Neutrophil (primary cell): ENCODE measurements at regions not wholly inside any gene's neighbourhood (a gene's known extent, or its start where the extent isn't known, plus 50 kb on each side); places are given as distances from the start of the nearest gene placed in this dataset.

ENCODE experiments used
- H3K27ac ChIP-seq: fragments of 200-600 bp; sonication (generic); 2 replicates; pipeline ENCODE4 v1.5.1; 2016; ENCODE audit warnings: mild to moderate bottlenecking, moderate library complexity
- H3K27me3 ChIP-seq: fragments of 200-600 bp; sonication (generic); 2 replicates; pipeline ENCODE4 v1.6.0; 2016; ENCODE audit warnings: mild to moderate bottlenecking
- H3K36me3 ChIP-seq: fragments of 200-600 bp; sonication (generic); 2 replicates; pipeline ENCODE4 v1.5.1; 2017
- H3K4me1 ChIP-seq, 2 experiments: fragments of 200-600 bp in 1 of 2; sonication (generic) in 1 of 2; 1 replicate in 1 of 2; 2 replicates in 1 of 2; pipeline versions ENCODE4 v1.5.1 to v1.6.1; 2013 to 2016; ENCODE audit warnings: low read depth in 1 of 2, low read length in 1 of 2, mild to moderate bottlenecking in 1 of 2, moderate library complexity in 1 of 2; ENCODE audit not compliant: control insufficient read depth in 1 of 2, insufficient read depth in 1 of 2
- H3K4me3 ChIP-seq, 2 experiments: fragments of 200-600 bp in 1 of 2; sonication (generic) in 1 of 2; 1 replicate in 1 of 2; 2 replicates in 1 of 2; pipeline ENCODE4 v1.5.1; 2013 to 2016; ENCODE audit warnings: low read depth in 1 of 2, low read length in 1 of 2, mild to moderate bottlenecking in 1 of 2, moderate library complexity in 1 of 2
- H3K9me3 ChIP-seq: fragments of 200-600 bp; sonication (generic); 2 replicates; pipeline ENCODE4 v1.5.1; 2016
- TF ChIP-seq, protein P1 (sequence below): fragments of 200-600 bp; sonication (generic); IDR thresholded peaks from 2 replicates; pipeline ENCODE4 v1.5.1; 2016; ENCODE audit warnings: antibody characterized with exemption

DNA sequence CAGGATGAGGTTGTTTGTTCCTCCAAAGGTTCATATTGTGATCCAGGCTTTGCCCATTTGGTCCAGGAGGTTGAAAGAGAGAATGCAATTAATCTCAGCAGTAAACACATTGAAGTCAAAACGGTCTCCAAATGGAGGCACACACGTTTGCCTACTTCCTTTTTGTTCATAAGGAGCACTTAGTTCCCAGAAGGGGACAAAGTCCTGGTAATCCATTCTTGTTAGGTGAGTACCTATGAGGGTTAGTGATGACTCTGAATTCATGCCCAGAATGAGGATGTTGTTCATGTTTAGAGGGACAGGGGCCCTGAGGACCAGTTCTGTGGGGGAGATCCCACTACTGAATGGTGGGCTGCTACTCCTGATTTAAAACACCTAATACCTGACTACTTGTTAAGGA is 177.7 kb downstream of the ALDH1A2 start:
- Histone ChIP-seq H3K27me3 (peaks cover 36% of the 10 kb centered on the region), H3K4me3 (no peak overlapping the region), H3K9me3 (no peaks in the 10 kb centered on the region), H3K27ac (no peak overlapping the region), H3K4me1 (no peaks in the 10 kb centered on the region), H3K36me3 (no peaks in the 10 kb centered on the region)
- TF ChIP-seq, protein P1, sequence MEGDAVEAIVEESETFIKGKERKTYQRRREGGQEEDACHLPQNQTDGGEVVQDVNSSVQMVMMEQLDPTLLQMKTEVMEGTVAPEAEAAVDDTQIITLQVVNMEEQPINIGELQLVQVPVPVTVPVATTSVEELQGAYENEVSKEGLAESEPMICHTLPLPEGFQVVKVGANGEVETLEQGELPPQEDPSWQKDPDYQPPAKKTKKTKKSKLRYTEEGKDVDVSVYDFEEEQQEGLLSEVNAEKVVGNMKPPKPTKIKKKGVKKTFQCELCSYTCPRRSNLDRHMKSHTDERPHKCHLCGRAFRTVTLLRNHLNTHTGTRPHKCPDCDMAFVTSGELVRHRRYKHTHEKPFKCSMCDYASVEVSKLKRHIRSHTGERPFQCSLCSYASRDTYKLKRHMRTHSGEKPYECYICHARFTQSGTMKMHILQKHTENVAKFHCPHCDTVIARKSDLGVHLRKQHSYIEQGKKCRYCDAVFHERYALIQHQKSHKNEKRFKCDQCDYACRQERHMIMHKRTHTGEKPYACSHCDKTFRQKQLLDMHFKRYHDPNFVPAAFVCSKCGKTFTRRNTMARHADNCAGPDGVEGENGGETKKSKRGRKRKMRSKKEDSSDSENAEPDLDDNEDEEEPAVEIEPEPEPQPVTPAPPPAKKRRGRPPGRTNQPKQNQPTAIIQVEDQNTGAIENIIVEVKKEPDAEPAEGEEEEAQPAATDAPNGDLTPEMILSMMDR = no peak

- H3K4me1 ChIP-seq = no peaks in the 10 kb centered on the region
- H3K36me3 ChIP-seq = no peaks in the 10 kb centered on the region
- H3K27ac ChIP-seq = no peak overlapping the region
- no peaks in the 10 kb centered on the region for H3K9me3 ChIP-seq
- H3K27me3 ChIP-seq = peaks cover 21% of the 10 kb centered on the region
- H3K4me3 ChIP-seq = no peak overlapping the region
- TF ChIP-seq, protein P1 = no peak
These were observed 175.2 kb downstream of the ALDH1A2 start for GRCh38 chr15:57890351-57890750.

GRCh38 chr15:57890878-57891277 is 174.6 kb downstream of the ALDH1A2 start:
- TF ChIP-seq, protein P1 = no peak
- Histone ChIP-seq H3K27me3 (peaks cover 16% of the 10 kb centered on the region), H3K27ac (no peak overlapping the region)

DNA sequence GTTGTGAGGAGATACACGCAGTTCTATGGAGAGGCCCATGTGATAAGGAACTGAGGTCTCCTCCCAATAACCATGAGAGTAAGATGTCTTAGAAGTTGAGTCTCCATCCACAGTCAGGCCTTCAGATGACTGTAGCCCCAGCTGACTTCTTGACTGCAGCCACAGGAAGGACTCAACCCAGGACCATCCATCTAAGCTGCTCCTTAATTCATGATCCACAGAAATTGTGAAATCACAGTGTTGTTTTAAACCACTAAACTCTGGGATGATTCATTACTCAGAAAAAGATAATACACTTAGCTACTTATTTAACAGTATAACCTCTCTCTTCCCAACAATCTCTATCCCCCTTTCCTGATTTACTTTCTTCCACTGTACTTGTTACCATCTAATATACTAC is 173.3 kb downstream of the ALDH1A2 start:
- H3K4me3 ChIP-seq = no peak overlapping the region
- no peaks in the 10 kb centered on the region for H3K4me1 ChIP-seq
- TF ChIP-seq, protein P1 = no peak
- H3K27ac ChIP-seq = no peak overlapping the region
- H3K27me3 ChIP-seq = peaks cover 8% of the 10 kb centered on the region
- H3K36me3 ChIP-seq = no peaks in the 10 kb centered on the region
- H3K9me3 ChIP-seq = no peaks in the 10 kb centered on the region

More at GRCh38 chr15:57890878-57891277, 174.6 kb downstream of the ALDH1A2 start:
- no peaks in the 10 kb centered on the region for H3K4me1 ChIP-seq
- H3K4me3 ChIP-seq = no peak overlapping the region
- no peaks in the 10 kb centered on the region for H3K36me3 ChIP-seq
- H3K9me3 ChIP-seq = no peaks in the 10 kb centered on the region

GRCh38 chr15:57893040-57893439 is 172.5 kb downstream of the ALDH1A2 start:
- H3K27ac ChIP-seq = no peak overlapping the region
- TF ChIP-seq, protein P1 = no peak
- H3K9me3 ChIP-seq = no peaks in the 10 kb centered on the region
- no peaks in the 10 kb centered on the region for H3K36me3 ChIP-seq
- peaks cover under 1% of the 10 kb centered on the region for H3K27me3 ChIP-seq
- no peaks in the 10 kb centered on the region for H3K4me1 ChIP-seq
- no peak overlapping the region for H3K4me3 ChIP-seq

DNA sequence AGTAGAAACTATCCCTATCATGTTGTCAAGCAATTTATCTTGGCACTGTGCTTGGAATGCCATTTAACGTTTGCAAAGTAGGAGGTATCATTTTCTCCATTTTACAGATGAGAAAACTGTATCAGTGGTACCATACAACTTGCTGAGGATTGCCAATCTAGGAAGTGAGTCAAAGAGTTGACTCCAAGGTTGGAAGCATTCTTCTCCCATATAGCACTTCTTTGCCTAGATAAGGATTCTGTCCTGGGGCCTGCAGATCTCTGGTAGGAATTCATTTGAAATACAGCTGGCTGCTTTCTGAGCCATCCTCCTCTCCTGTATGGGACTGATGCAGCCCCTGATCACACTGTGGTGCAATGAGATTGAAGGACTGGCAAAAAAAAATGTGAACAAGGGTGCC is 170.2 kb downstream of the ALDH1A2 start:
- no peaks in the 10 kb centered on the region for H3K4me1 ChIP-seq
- no peak overlapping the region for H3K4me3 ChIP-seq
- no peaks in the 10 kb centered on the region for H3K36me3 ChIP-seq
- no peak overlapping the region for H3K27ac ChIP-seq
- H3K9me3 ChIP-seq = no peaks in the 10 kb centered on the region
- H3K27me3 ChIP-seq = no peaks in the 10 kb centered on the region
- TF ChIP-seq, protein P1 = no peak
